GM04504 (cell line): ENCODE measurements at regions not wholly inside any gene's neighbourhood (a gene's known extent, or its start where the extent isn't known, plus 50 kb on each side); places are given as distances from the start of the nearest gene placed in this dataset.

Experiments
- DNase-seq: peaks from one replicate; pipeline ENCODE4 v3.0.0-alpha.2; 2012; ENCODE audit warnings: low read depth

DNA sequence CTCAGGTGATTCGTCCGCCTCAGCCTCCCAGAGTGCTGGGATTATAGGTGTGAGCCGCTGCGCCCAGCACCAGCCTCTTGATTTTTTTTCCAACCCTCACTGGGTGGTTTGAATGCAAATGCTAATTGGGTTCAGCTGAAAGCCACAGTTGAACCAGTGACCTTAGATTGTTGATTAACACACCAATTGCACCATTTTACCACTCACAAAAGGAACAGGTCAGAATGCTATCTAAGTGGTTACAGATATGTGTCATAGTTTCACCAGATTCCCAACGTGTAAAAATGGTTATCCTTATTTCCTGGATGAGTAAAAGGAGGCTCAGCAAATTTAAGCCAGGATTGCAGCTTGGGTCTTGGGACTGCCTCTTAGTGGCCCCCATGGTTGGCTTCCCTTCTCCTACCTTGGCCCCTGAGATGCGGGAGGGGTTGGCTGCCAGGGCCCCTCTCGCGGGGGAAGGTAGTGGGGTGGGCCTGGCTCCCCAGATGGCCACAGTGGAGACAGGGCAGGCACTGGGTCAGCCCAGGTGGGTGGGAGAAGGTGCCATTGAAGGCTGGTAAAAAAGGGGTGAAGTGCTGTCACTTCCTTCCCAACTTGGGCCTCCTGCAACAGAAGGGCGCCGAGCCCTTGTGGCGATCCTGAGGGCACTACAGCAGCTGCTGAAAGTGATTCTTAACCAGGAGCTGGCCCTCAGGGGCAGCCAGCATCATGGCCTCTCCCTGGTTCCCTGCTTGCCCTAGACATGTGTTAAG lies 164.9 kb upstream of the HAAO start:
- no peak for DNase-seq

- no peak for DNase-seq
Measured at GRCh38 chr2:42954227-42954962, 162.0 kb upstream of the HAAO start.

DNA sequence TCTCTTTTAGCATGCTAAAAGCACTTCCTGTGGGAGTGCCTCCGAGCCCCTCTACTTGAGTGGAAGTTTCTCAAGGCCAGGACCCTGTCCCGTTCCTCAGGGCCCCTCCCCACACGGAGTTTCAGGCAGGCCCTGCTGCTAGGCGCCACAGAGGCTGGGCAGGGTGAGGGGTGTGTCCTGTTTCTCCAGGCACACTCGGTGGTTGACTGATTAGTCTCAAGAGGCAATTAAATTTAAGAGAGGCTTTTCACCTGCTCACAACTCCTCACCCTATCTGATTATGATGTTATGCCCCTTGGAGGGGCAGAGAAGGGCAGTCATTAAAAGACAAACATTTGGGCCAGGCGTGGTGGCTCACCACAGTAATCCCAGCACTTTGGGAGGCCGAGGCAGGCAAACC lies 160.8 kb upstream of the HAAO start:
- DNase-seq, result no peak

DNA sequence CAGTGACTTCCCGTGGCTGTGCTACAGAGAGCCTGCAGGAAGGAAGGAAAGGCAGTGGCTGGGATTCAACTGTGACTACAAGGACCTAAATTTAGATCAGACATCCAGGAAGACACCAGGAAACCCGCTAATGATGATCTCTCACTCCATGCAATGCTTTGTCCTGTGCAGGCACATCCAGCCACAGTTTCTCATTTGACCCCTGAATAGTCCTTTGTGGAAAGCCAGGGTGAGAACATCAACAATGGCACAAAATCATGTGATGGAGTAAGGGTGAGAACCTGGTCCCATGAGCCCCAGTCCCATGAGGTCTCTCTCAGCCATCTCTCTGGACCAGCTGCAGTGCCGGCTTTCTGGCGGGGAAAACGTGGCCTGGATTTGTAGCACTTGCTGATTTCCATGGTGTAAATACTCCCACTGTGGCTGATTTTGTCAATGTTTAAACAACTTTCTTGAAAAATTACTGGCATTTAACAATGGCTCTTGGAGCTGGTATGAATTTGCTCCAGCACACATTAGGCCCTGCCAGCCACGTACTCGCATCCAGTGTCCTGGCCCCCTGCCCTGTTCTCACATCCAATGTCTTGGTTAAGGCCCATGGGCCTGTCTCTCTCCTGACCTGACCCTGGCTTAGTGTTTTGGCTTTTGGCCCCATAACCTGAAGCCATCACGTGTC lies 159.0 kb upstream of the HAAO start:
- no peak for DNase-seq

DNA sequence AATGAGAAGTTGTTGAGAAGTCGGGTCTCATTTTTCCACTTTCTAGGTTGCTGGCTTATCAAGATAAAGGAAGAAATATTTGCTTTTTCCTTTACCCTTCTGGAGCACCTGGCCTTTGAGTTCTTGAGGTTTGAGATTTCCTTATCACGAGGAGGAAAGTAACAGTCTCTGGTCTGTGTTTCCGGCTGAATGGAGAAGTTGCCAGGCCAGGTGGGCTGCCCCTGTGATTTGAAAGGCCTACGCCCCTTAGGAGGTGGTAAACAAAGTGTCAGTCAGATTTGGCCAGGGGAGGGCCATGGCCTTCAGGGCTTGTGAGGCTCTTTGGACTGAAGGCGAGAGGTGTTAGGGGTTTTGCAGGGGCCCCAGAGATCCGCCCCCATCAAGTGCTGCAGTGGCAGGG lies 156.7 kb upstream of the HAAO start:
- no peak for DNase-seq

DNA sequence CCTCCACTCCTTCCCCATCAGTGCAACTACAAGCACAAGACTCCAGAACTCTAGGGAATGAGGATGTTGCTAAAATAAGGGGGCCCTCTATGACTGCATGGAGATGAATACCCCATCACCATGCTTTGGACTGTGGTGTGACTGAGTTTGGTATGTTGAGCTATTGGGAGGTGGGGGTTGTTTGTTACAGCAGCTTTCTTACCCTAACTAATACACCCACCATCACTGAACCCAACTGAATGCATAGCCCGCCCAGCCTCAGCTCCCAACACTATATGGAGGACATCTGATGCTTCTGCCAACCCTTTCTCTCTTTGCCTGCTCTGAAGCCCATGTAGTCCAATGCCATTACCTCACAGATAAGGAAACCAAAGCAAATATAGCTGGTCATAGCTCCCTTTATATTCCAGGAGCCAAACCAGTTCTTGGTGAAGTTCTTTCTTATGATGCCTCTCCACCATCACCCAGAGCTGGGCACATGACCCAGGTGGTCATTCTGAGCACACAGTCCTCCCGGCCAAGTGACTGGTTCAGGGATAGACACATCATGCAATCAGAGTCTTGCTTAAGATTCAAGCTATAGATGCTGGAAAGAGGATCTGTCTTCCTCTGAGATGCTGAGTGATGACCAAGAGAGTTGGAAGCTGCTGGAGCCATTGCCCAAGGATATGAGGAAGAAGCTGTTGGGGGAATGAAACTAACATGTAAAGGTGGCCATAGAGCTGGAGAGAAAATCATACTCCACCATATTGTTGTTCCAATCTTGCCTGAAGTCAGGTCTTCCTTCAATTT lies 155.6 kb upstream of the HAAO start:
- DNase-seq, result no peak

GRCh38 chr2:42944779-42945415 lies 152.5 kb upstream of the HAAO start:
- DNase-seq, result no peak

GRCh38 chr2:42942990-42943493 lies 150.7 kb upstream of the HAAO start:
- no peak for DNase-seq

GRCh38 chr2:42942214-42942989 lies 150.0 kb upstream of the HAAO start:
- DNase-seq, result no peak

GRCh38 chr2:42941633-42942176 lies 149.3 kb upstream of the HAAO start:
- no peak for DNase-seq

- DNase-seq, result no peak
Measured at GRCh38 chr2:42939411-42940206, 147.2 kb upstream of the HAAO start.

GRCh38 chr2:42938671-42939370 lies 146.4 kb upstream of the HAAO start:
- no peak for DNase-seq

DNA sequence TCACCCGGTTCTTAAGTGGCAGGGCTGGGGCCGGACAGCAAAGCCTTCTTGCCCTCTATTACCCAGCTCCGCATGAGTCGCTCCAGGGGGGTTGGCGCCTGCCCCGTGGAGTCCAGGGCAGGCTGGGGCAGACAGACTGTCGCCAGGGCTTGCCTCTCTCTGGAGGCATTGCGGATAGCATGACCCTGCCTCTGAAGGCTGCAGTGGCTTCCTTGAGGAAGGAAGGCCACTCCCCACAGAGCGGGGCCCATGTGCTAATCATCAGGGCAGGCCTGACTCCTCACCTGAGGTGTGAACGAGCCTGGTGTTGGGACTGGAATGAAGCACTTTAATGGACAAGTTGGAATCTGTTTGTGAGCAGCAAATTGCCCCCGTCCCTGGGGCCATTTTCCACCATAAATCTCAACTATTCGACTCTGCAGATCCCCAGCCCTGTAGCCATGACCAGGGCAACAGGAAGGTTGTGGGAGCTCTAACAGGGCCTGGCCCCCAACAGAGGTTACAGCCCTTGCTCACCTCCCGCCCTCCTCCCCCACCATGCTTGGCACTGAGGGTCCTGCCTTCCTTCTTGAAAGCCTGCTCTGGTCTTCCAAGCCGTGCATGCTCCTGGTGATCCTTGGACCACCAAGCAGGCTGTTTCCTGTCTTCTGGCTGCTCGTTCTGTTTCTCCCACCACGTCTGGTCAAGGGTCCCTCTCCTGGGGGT lies 144.9 kb upstream of the HAAO start:
- DNase-seq, result no peak

GRCh38 chr2:42935692-42936671 lies 143.6 kb upstream of the HAAO start:
- DNase-seq, result no peak

DNA sequence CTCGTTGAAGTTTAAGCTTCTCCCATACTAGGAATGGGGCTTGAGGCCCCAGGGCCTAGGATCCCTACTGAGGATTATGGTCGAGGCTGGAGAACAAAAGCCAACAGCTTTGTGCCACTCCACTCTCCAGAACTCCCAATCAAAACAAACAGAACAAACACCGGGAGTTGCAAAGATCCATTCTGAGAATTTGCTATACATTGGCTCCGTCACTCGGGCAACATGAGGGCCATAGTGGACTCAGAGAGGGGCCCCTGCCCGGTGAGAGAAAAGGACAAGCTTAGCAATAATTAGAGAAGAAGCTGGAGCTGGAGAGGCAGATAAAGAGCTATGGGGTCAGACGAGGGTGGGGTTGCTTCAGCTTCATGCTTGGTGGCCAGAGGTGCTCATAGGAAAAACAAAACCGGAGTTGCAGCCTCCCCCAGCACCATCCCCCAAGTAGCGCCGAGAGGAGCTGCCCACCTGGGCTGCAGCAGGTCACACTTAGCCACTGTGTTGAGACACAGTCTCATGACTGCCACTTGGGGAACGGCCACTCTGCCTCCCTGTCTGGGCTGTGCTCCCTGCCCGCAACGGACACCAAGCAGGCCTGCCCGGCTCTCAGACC lies 142.3 kb upstream of the HAAO start:
- DNase-seq, result no peak

GRCh38 chr2:42933824-42934254 lies 141.5 kb upstream of the HAAO start:
- no peak for DNase-seq
